ENCODE measurements at regions not wholly inside any gene's neighbourhood (a gene's known extent, or its start where the extent isn't known, plus 50 kb on each side); places are given as distances from the start of the nearest gene placed in this dataset.
A peak's percentile ranks its signal among the peaks of the same experiment; 100 is the strongest.

DNA sequence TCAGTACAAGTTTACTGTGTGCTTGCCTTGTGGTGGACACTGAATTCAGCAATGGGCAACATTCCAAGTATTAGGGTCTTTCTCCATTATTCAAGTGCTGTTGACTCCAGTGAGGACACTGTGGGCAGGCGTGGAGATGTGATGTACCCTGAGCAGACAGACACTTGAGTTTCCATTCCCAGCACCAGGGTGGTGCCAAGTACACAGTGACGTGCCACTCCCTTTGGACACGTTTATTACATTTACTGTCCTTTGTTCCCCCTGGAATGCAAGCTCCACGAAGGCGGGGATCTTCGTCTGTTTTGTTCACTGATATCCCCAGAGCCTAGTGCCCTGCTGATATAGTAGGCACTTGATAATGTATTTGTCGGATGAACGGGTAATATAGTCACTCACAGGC is 130.6 kb upstream of the STX18 start:
- H3K27me3 ChIP-seq = no peaks in the 10 kb centered on the region
- peaks cover 5% of the 10 kb centered on the region for H3K4me1 ChIP-seq (ENCODE audit: low read depth)
- no peaks in the 10 kb centered on the region for H3K36me3 ChIP-seq
- TF ChIP-seq, protein P1, sequence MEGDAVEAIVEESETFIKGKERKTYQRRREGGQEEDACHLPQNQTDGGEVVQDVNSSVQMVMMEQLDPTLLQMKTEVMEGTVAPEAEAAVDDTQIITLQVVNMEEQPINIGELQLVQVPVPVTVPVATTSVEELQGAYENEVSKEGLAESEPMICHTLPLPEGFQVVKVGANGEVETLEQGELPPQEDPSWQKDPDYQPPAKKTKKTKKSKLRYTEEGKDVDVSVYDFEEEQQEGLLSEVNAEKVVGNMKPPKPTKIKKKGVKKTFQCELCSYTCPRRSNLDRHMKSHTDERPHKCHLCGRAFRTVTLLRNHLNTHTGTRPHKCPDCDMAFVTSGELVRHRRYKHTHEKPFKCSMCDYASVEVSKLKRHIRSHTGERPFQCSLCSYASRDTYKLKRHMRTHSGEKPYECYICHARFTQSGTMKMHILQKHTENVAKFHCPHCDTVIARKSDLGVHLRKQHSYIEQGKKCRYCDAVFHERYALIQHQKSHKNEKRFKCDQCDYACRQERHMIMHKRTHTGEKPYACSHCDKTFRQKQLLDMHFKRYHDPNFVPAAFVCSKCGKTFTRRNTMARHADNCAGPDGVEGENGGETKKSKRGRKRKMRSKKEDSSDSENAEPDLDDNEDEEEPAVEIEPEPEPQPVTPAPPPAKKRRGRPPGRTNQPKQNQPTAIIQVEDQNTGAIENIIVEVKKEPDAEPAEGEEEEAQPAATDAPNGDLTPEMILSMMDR (IDR thresholded peaks at IDR 0.05; ENCODE audit: low read depth, low read length) = no peak
- no peak overlapping the region for H3K27ac ChIP-seq
- H3K4me3 ChIP-seq = no peak overlapping the region
- H3K9me3 ChIP-seq (ENCODE audit: low read depth) = no peaks in the 10 kb centered on the region
- no peak for DNase-seq (ENCODE audit: low read depth in 1 of 2, low spot score in 1 of 2)

DNA sequence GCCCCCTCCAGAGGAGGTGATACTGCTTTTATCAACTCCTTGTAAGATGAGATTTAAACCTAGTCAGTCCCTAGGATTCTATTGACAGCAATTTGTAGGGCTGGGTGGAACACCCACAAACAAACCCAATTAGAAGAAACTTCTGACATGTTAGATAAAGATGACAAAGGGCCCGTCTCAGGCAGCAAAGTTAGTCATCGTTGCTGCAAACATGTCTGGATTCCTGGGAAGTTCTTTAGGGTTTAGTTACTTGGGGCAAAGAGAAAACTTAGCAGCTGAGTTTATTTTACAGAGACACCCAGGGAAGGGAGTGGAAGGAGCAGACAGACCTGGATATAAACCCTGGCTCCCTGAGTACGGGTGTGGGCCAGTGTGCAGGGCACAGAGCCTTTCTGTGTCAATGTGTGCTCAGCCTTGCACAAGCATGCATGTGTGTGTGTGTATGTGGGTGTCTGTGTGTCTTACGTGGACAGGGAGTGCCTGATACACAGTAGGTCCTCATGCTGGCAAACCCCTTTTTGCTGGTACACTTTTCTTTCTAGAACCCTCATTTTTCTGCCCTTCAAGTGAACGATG is 130.0 kb upstream of the STX18 start:
- peaks cover 8% of the 10 kb centered on the region for H3K4me1 ChIP-seq (ENCODE audit: low read depth)
- H3K9me3 ChIP-seq (ENCODE audit: low read depth) = no peaks in the 10 kb centered on the region
- H3K27me3 ChIP-seq = no peaks in the 10 kb centered on the region
- no peak overlapping the region for H3K27ac ChIP-seq
- DNase-seq (ENCODE audit: low read depth in 1 of 2, low spot score in 1 of 2) = no peak
- H3K36me3 ChIP-seq = no peaks in the 10 kb centered on the region
- TF ChIP-seq, protein P1 (IDR thresholded peaks at IDR 0.05; ENCODE audit: low read depth, low read length) = no peak
- no peak overlapping the region for H3K4me3 ChIP-seq

DNA sequence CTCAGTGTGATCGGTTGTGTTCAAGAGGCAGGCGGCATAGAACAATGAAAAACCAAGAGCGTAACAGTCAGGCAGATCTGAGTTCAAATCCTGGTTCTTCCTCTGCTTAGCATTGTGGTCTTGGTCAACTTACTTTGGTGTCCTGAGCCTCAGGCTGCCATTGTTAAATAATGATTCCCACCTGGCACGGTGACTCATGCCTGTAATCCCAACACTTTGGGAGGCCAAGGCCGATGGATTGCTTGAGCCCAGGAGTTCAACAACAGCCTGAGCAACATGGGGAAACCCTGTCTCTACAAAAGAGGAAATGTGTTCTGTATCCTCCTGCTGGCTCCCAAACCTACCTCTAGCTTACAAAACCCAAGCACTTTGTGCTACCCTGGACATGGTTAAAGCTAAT is 129.0 kb upstream of the STX18 start:
- DNase-seq (ENCODE audit: low read depth in 1 of 2, low spot score in 1 of 2) = no peak
- Histone ChIP-seq H3K27me3 (no peaks in the 10 kb centered on the region), H3K36me3 (no peaks in the 10 kb centered on the region), H3K4me1 (ENCODE audit: low read depth) (peaks cover 17% of the 10 kb centered on the region), H3K4me3 (no peak overlapping the region), H3K9me3 (ENCODE audit: low read depth) (no peaks in the 10 kb centered on the region), H3K27ac (no peak overlapping the region)
- TF ChIP-seq, protein P1 (IDR thresholded peaks at IDR 0.05; ENCODE audit: low read depth, low read length) = no peak

DNA sequence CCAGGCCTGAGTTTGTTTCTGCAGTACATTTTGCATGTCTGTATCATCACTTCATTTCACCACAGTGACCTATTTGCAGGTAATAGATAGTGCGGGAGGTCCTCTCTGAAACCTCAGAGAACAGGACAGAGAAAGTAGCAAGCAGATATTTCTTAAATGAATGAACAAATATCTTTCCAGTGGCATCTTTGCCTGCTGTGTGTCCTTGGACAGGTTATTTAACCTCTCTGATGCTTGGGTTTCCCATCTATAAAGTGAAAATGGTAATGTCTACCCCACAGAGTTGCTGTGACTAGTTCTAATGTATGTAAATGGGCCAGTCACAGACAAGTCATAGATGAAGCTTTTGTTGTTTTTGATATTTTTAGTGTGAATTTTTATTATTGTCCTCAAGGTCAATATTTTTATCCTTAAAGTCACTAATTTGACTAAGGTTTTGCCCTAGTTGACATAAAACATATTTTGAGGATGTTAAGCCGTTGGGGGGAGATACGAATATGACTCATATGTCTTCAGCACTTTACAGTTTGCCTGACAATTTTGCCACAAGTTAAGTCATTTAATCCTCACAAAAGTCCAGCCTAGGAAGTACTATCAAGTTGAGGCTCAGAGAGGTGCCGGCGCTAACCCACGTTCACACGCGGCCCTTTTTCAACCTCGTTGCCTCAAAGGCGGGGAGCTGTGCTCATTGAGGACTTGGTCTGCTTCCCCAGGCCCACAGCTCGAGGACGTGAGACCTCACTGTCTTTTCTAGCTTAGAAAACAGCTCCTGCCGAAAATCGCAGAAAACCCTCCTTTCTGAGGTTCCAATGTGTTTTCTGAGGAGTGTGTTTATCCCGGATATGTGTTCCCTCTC is 126.7 kb upstream of the STX18 start:
- TF ChIP-seq, protein P1 (IDR thresholded peaks at IDR 0.05; ENCODE audit: low read depth, low read length) = no peak
- DNase-seq (ENCODE audit: low read depth in 1 of 2, low spot score in 1 of 2) = no peak
- Histone ChIP-seq H3K4me3 (no peak overlapping the region), H3K9me3 (ENCODE audit: low read depth) (no peaks in the 10 kb centered on the region), H3K27ac (no peak overlapping the region), H3K4me1 (ENCODE audit: low read depth) (peaks cover 17% of the 10 kb centered on the region), H3K27me3 (no peaks in the 10 kb centered on the region), H3K36me3 (no peaks in the 10 kb centered on the region)

DNA sequence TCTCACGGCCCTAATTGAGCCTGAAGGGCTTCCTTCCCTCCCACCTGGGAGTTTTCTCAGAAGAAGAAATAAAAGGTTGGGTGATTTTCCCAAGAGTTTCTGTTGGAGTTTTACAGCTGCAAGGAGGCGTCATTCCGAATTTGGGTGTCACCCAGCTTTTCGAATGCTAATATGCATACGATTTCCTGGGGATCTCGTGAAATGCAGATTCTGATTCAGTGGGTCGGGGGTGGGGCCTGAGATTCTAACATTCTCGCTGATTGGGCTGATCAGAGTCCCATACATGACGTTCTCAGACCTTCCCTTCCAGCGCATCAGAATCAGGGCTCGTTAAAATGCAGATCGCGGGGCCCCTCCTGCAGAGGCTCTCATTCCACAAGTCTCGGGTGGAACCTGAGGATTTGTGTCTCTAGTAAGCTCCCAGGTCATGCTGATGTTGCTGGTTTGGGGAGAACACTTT is 125.8 kb upstream of the STX18 start:
- Histone ChIP-seq H3K4me3 (no peak overlapping the region), H3K36me3 (no peaks in the 10 kb centered on the region), H3K27me3 (no peaks in the 10 kb centered on the region), H3K4me1 (ENCODE audit: low read depth) (peaks cover 17% of the 10 kb centered on the region), H3K27ac (no peak overlapping the region), H3K9me3 (ENCODE audit: low read depth) (no peaks in the 10 kb centered on the region)
- DNase-seq (ENCODE audit: low read depth in 1 of 2, low spot score in 1 of 2) = peak in 1 of 2 donors; percentile 27
- TF ChIP-seq, protein P1 (IDR thresholded peaks at IDR 0.05; ENCODE audit: low read depth, low read length) = no peak
